GM12878 (cell line): ENCODE measurements at regions not wholly inside any gene's neighbourhood (a gene's known extent, or its start where the extent isn't known, plus 50 kb on each side); places are given as distances from the start of the nearest gene placed in this dataset.

ENCODE experiments used
- ATAC-seq: fragments of 200-7000 bp; cut with Tn5 transposase; 3 replicates; pipeline ENCODE4 v1.9.1; 2020; ENCODE audit warnings: mild to moderate bottlenecking, moderate library complexity
- BruUV-seq: library from RNA; stranded (reverse); fragments of 400-500 nt; replicated peaks from 2 replicates; lab custom pipeline; 2021; lab: Mats Ljungman, UMichigan
- CTCF ChIA-PET: fragments of 300-600 bp; sonication (Branson Sonifier 250); formaldehyde crosslinking; extraction: SDS; loops from one replicate; lab custom pipeline; 2021; ENCODE audit warnings: inconsistent platforms; lab: Yijun Ruan, JAX
- POLR2A ChIA-PET: fragments of 350-600 bp; formaldehyde crosslinking; extraction: SDS; loops from one replicate; lab custom pipeline; 2021; ENCODE audit warnings: inconsistent platforms; lab: Charles Lee
- RAD21 ChIA-PET: fragments of 300-600 bp; sonication (Branson Sonifier 250); formaldehyde crosslinking; loops from one replicate; lab custom pipeline; 2023; ENCODE audit warnings: antibody characterized with exemption; ENCODE audit not compliant: unreplicated experiment; lab: Charles Lee
- SMC1A ChIA-PET: fragments of 300-600 bp; sonication (Branson Sonifier 250); formaldehyde crosslinking; loops from one replicate; lab custom pipeline; 2023; ENCODE audit not compliant: unreplicated experiment, uncharacterized antibody; lab: Charles Lee
- DNase-seq: peaks from one replicate; pipeline ENCODE4 v3.0.0-alpha.2; 2011; ENCODE audit warnings: low read depth, low spot score
- FAIRE-seq: peaks from 3 replicates; lab custom pipeline; 2011; peaks lifted over from hg19 to GRCh38; lab: Jason Lieb, UNC
- H2AFZ ChIP-seq: 2 replicates; pipeline ENCODE4 v1.6.0; 2011; ENCODE audit warnings: low read depth, low read length, control low read depth; ENCODE audit not compliant: control insufficient read depth
- H3K27ac ChIP-seq: 2 replicates; pipeline ENCODE4 v1.5.1; 2011; ENCODE audit warnings: control low read depth; ENCODE audit not compliant: control insufficient read depth, insufficient read depth
- H3K27me3 ChIP-seq, 2 experiments: replicated peaks in 1 of 2; 2 replicates each; pipeline versions ENCODE4 v1.6.0 to v1.6.1; 2011; ENCODE audit warnings: low read length in 1 of 2; ENCODE audit not compliant: control insufficient read depth in 2 of 2, insufficient read depth in 2 of 2
- H3K36me3 ChIP-seq, 2 experiments: 2 replicates each; pipeline ENCODE4 v1.5.1; 2011; ENCODE audit warnings: low read length in 1 of 2; ENCODE audit not compliant: control insufficient read depth in 2 of 2, insufficient read depth in 2 of 2
- H3K4me1 ChIP-seq: 2 replicates; pipeline ENCODE4 v1.6.1; 2011; ENCODE audit warnings: mild to moderate bottlenecking, low read length, moderate library complexity, mixed read lengths; ENCODE audit not compliant: control insufficient read depth, insufficient read depth
- H3K4me2 ChIP-seq: 2 replicates; pipeline ENCODE4 v1.6.0; 2011; ENCODE audit warnings: control low read depth; ENCODE audit not compliant: control insufficient read depth, insufficient read depth
- H3K4me3 ChIP-seq: fragments of 200-600 bp; sonication (generic); 2 replicates; pipeline ENCODE4 v1.5.1; 2016
- H3K79me2 ChIP-seq: 2 replicates; pipeline ENCODE4 v1.6.0; 2011; ENCODE audit warnings: low read length; ENCODE audit not compliant: control insufficient read depth, insufficient read depth
- H3K9ac ChIP-seq: 2 replicates; pipeline ENCODE4 v1.8.0; 2011; ENCODE audit warnings: low read length, control low read depth, mixed read lengths; ENCODE audit not compliant: control insufficient read depth, insufficient read depth
- H3K9me3 ChIP-seq: replicated peaks from 3 replicates; pipeline ENCODE4 v1.5.1; 2011; ENCODE audit warnings: mild to moderate bottlenecking, low read length; ENCODE audit not compliant: control insufficient read depth, insufficient read depth
- H4K20me1 ChIP-seq: 2 replicates; pipeline ENCODE4 v1.6.0; 2011; ENCODE audit not compliant: control insufficient read depth, insufficient read depth
- BHLHE40 ChIP-seq, 2 experiments: fragments of 450-650 bp in 1 of 2; IDR thresholded peaks; 2 replicates each; pipeline ENCODE4 v1.6.1; 2011 to 2017; ENCODE audit warnings: low read depth in 2 of 2, borderline replicate concordance in 1 of 2, improper control_type of control experiment in 1 of 2, low read length in 1 of 2, mild to moderate bottlenecking in 1 of 2
- CEBPZ ChIP-seq: fragments of 150-350 bp; IDR thresholded peaks from 2 replicates; pipeline ENCODE4 v1.6.1; 2016; ENCODE audit warnings: low read depth, low read length
- EGR1 ChIP-seq, 2 experiments: IDR thresholded peaks; 1 replicate in 1 of 2; 2 replicates in 1 of 2; pipeline ENCODE4 v1.6.1; 2011 to 2012; ENCODE audit warnings: low read depth in 2 of 2, low read length in 2 of 2, borderline replicate concordance in 1 of 2, mild to moderate bottlenecking in 1 of 2, moderate library complexity in 1 of 2
- MLLT1 ChIP-seq: fragments of 450-650 bp; IDR thresholded peaks from 2 replicates; pipeline ENCODE4 v1.6.1; 2016; ENCODE audit warnings: mild to moderate bottlenecking
- NFYA ChIP-seq: IDR thresholded peaks from 2 replicates; pipeline ENCODE4 v1.6.1; 2011; ENCODE audit warnings: low read depth, mild to moderate bottlenecking, low read length, improper control_type of control experiment, borderline replicate concordance
- TCF12 ChIP-seq: IDR thresholded peaks from 2 replicates; pipeline ENCODE4 v1.6.1; 2011; ENCODE audit warnings: low read depth, mild to moderate bottlenecking, low read length
- ZNF24 ChIP-seq: fragments of 450-650 bp; IDR thresholded peaks from 2 replicates; pipeline ENCODE4 v1.6.1; 2017; ENCODE audit warnings: antibody characterized with exemption, mild to moderate bottlenecking
- WGBS: methylation state at CpG from one replicate; pipeline ENCODE4 v1.1.6; 2016; ENCODE audit warnings: low lambda C conversion rate; ENCODE audit not compliant: insufficient replicate concordance, insufficient coverage; ENCODE audit errors: missing lambda C conversion rate; 5-methylcytosine and 5-hydroxymethylcytosine counted together
- in situ Hi-C: fragments of 300-500 bp; cut with MboI; formaldehyde crosslinking; loops from 9 replicates; pipeline ENCODE4 v1.14.3; 2018; ENCODE audit warnings: mixed read lengths
- intact Hi-C: fragments of 100-400 bp; cut with micrococcal nuclease; formaldehyde crosslinking; loops from one replicate; pipeline ENCODE4 v1.14.2; 2022; ENCODE audit not compliant: unreplicated experiment

DNA sequence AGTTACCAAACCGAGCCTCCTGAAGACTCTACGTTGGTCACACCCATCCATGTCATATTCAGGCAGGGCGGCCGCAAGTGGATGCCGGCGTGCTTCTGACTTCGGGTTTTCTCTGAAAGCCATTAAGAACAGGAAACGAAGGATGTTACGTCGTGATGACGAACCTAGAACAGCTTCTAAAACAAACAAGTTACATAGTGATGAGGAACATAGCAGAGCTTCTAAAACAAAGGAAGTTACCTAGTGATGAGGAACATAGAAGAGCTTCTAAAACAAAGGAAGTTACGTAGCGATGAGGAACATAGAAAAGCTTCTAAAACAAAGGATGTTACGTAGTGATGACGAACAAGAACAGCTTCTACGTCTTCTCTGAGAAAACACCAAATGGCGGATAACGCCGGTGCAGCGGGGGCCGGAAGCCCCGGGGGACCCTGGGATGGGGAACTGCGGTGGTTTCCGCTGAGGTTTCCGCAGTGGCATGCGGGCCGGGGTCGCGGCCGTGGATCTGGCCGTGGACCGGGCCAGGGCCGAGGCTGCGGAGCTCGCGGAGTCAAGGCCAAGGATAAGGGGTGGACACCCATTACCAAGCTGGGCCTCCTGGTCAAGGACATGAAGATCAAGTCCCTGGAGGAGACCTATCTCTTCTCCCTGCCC, 141.1 kb downstream of the SOCS6 start:
- Histone ChIP-seq H4K20me1 (no peaks in the 10 kb centered on the region), H2AFZ (no peak overlapping the region), H3K79me2 (no peaks in the 10 kb centered on the region), H3K36me3 (no peaks in the 10 kb centered on the region), H3K4me3 (no peak overlapping the region), H3K4me2 (no peak overlapping the region), H3K4me1 (peaks cover 13% of the 10 kb centered on the region; the same call in 1 of the 2 replicates), H3K9me3 (no peaks in the 10 kb centered on the region; the same call in 2 of the 3 replicates), H3K9ac (no peak overlapping the region), H3K27me3 (no peaks in the 10 kb centered on the region), H3K27ac (no peak overlapping the region)
- 95% methylated on average over 29 of the region's 36 CpGs for WGBS
- TF ChIP-seq NFYA: no peak
- TF ChIP-seq MLLT1: no peak
- no peak for TF ChIP-seq ZNF24
- no peak for TF ChIP-seq CEBPZ
- no peak for TF ChIP-seq BHLHE40 (IDR thresholded peaks at IDR 0.05; ENCODE audit: borderline replicate concordance in 1 of 2, low read depth in 2 of 2, low read length in 1 of 2)
- TF ChIP-seq EGR1 (IDR thresholded peaks at IDR 0.05; ENCODE audit: borderline replicate concordance in 1 of 2, low read depth in 2 of 2, low read length in 2 of 2): no peak
- no peak for TF ChIP-seq TCF12
- POLR2A ChIA-PET: no interaction called here
- RAD21 ChIA-PET: interaction anchor here (1.8 kb wide), 1 partner anchor 235 kb away, joined by 5 read pairs; no protein-coding TSS in a partner anchor
- in situ Hi-C loops: loop anchor here (5.0 kb wide), 2 partner anchors 233 to 258 kb away; no protein-coding TSS in a partner anchor
- intact Hi-C loops: loop anchor here (5.0 kb wide), 2 partner anchors 73 to 143 kb away; partner anchors contain the start of gene SOCS6
- DNase-seq: no peak
- SMC1A ChIA-PET: interaction anchor here (0.6 to 1.0 kb wide), 2 partner anchors 96 to 234 kb away, joined by 3 read pairs; no protein-coding TSS in a partner anchor
- no TSS peak for BruUV-seq
- CTCF ChIA-PET: interaction anchor here (0.8 to 1.5 kb wide), 3 partner anchors 11 to 258 kb away, joined by 3 to 7 read pairs (median 4); no protein-coding TSS in a partner anchor
- FAIRE-seq: no peak
- no peak for ATAC-seq
